Left colon (tissue), 2 donors: ENCODE measurements at regions not wholly inside any gene's neighbourhood (a gene's known extent, or its start where the extent isn't known, plus 50 kb on each side); places are given as distances from the start of the nearest gene placed in this dataset.

Experiments used
- ATAC-seq: fragments of 200-7000 bp; cut with Tn5 transposase; one replicate; pipeline ENCODE4 v1.9.1; 2020; ENCODE audit warnings: mild to moderate bottlenecking, moderate library complexity
- DNase-seq, 2 donors: peaks; one replicate each; pipeline ENCODE4 v3.0.0-alpha.2; 2020
- intact Hi-C, 2 donors: fragments of 100-400 bp; cut with DNase I in 1 of 2; cut with micrococcal nuclease in 1 of 2; formaldehyde crosslinking; loops; one replicate each; pipeline versions ENCODE4 v1.11.2 to v1.14.0; 2022; cut with DNase I, micrococcal nuclease
- donor health status: DM: no; HTN: no; CAD: no.
- donor health status: DM: yes; HTN: yes; CAD: no.

DNA sequence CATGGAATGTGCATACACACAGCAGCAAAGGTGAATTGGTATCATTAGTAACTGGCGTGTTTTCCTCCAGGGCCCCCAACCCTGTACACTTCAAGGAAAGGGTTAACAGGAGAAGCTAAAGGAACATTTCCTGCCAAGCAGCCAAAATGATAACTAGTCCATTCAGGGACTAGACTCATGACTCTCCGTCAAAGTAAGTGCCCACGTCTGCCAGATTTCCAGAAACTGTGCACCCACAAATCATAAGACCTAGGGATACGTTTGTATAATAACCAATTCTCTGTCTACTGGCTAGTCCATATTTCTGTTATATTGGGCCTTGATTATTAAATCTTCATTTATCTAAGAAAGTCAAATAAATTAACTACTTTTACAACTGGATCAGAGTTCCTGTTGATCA is 76.0 kb upstream of the NHSL1 start:
- DNase-seq = no peak
- no peak for ATAC-seq
- intact Hi-C loops = no loop called here

DNA sequence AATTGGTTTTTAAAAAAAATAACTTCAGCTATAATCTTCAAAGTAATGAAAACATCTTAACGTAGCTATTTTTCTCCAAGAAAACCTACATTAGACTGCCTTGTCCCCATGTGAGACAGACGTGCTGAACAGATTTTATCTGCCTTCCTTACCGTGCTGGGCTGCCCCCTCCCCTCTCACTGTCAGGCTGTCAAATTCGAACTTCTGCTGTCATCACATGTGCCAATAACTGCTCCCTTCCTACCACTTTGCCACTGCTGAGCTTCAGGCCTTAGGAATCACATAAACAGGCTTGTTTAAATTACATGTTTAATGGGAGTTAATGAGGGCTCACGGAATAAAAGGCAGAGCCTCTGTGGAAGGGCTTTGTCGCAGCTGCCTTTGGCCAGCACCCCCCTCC is 77.0 kb upstream of the NHSL1 start:
- ATAC-seq (no peak), DNase-seq (no peak)
- intact Hi-C loops = no loop called here

DNA sequence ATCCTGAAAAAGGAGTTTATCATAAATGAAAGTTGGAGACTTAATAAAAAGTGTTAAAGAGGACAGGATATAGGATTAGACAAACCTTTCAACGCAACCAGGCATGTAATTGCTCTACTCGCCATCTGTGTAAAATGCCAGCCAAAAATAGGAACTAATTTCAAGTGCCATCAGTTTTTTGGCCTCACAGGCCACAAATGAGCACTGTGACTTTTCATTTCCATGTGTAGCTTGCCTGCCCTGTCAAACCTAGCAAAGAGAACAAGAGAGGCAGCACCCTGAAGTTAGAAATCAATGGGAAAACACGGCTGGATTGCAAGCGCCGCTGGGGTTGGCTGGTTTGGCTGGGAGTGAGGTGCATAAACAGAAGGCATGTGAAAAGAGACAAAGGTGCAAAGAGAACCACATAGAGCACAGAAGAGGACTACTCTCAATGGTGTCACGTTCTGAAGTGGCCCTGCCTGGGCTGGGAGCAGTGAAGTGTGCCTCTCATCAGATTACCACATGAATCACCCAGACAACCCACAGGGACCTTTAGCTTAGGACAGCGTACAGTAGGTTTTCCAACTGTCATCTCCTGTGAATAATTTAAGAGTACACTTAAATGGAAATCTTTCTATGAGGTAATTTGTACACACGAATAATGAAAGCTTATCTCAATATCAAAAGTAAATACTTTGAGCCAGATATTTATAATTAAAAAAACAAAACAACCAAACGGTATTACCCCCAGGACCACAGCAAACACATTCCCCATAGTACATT is 78.0 kb upstream of the NHSL1 start:
- intact Hi-C loops = no loop called here
- DNase-seq (no peak), ATAC-seq (no peak)

DNA sequence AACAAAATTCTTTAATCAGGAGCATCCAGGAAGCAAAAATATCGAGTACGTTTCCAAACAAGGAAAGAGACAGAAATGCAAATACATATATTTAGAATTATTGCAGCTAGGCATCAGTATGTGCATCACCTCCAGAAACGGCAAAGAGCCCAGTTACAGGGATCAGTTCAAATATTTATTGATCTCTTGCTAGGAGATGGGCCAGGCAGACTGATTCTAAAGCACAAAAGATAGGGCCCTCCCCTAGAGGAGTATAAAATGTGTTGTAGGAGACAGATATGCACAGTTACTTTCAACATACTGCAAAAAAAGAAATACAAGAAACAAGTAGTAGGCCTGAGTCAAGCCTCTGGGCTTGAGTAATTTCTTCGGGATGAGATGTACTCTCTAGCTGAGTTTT is 80.7 kb upstream of the NHSL1 start:
- ATAC-seq = no peak
- intact Hi-C loops = no loop called here
- DNase-seq = no peak

DNA sequence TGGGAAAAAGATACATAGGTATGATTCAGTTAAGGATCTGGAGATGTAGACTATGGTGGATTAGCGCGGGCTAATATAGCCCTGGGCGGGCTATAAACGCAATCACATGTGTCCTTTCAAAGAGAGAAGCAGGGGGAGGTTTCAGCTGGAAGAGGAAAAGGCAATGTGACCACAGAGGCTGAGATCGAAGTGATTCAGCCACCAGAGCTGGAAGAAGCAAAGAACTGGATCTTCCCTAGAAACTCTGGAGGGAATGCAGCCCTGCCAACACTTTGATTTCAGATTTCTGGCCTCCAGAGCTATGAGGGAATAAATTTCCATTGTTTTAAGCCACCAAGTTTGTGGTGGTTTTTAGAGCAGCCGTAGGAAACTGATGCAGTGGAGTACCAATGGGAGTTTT is 81.5 kb upstream of the NHSL1 start:
- no peak for ATAC-seq
- intact Hi-C loops = no loop called here

DNA sequence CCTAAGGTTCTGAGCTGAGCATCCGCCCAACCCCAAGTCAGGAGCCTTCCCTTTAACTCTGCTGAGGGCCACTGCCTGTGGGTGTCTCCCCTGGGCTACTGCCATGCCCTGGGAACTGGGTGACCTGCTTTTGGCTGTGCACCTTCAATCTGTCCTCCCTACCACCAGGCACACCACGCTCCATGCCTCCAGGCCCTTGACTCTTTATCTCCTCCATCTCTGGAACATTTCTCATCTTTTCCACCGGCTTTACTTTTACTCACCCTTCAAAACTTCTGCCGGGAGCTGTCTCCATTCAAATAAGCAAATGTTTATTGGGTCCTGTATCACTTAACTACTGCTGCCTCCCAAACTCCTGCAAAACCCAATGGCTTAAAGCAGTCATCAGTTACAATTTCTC is 83.3 kb upstream of the NHSL1 start:
- DNase-seq (no peak), ATAC-seq (no peak)
- intact Hi-C loops = no loop called here

More for the DNA sequence above, 81.5 kb upstream of the NHSL1 start:
- DNase-seq = no peak

DNA sequence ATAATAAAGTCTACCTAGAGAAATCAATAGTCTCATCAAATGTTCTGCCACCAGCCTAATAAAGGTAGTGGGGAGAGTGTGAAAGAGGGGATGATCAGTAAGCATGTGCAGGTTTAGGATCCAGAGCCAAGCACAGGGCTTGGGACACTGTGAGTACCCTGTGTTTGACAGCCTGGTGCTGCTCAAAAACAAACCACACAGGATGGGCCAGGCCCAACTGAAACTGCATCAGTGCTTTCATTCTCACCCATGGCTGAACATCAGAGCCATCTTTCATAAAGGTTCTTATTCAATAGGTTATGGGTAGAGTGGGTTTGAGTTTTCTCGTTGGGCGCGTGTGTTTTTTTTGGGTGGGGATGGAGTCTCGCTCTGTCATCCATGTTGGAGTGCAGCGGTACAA is 87.3 kb upstream of the NHSL1 start:
- DNase-seq (no peak), ATAC-seq (no peak)
- intact Hi-C loops = no loop called here

DNA sequence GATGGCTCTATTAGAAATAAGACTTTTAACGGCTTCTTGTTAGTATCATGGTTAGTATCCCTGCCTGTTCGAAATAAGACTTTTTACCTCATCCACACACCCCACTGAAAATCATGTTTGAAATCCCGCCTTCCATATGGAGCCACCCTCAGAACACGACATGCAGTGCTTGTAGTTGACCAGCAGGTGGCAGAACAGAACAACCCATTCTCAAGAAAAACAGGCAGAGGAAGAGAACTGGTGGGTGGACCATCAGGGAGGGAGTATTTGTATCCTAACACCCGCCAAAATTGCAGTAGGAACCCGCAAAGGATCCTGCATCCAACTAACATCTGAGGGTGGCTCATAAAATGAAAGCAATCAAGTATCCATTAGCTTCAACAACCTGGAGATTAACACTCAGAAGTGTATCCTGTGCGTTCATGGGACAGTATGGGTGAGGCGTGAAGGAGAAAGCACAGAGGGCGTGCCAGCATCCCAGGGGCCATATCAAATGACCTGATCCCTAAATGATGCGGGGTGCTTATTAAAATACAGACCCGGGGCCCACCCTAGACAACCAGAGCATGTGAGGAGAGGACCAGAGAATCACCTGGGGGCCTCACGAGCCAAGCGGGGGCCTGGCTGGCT is 89.6 kb upstream of the NHSL1 start:
- ATAC-seq = peak; percentile 44
- peak in 1 of 2 donors; percentile 47 for DNase-seq
- intact Hi-C loops = no loop called here

DNA sequence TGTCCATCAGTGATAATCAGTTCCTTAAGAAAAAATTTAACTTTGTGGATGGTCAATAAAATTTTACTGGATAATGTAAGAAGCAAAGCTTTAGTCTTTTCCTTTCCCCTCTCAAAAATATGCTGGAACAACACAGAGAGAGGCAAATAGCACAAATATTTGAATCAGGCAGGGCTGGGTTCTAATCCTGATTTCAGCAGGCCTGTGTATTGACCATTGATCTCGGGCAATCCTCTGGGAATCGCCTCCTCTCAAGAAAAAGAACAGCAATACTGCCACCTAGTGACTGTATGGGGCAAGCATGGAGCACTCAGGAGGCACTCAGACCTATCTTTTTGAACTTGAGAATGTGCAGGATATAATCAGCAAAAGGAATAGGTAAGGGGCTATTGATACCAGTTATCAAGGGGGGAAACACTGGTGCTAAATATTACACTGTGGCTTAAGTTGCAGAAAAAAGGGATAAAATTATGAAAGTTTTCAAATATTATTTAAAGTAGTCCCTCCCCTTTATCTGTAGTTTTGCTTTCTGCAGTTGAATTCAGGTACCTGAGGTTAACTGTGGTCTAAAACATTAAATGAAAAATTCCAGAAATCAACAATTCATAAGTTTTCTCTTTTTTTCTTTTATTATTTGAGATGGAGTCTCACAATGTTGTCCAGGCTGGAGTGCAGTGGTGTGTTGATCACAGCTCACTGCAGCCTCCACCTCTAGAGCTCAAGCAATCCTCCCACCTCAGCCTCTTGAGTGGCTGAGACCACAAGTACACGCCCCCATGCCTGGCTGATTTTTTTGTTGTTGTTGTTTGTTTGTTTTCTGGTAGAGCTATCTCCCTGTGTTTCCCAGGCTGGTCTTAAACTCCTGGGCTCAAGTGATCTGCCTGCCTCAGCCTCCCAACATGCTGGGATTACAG is 91.8 kb upstream of the NHSL1 start:
- intact Hi-C loops = loop anchor here in 1 of 2 donors (10.0 kb wide), 2 partner anchors 174 to 476 kb away; no protein-coding TSS in a partner anchor
- peak; percentile 76 for ATAC-seq
- DNase-seq = peak; percentile 54 to 69

DNA sequence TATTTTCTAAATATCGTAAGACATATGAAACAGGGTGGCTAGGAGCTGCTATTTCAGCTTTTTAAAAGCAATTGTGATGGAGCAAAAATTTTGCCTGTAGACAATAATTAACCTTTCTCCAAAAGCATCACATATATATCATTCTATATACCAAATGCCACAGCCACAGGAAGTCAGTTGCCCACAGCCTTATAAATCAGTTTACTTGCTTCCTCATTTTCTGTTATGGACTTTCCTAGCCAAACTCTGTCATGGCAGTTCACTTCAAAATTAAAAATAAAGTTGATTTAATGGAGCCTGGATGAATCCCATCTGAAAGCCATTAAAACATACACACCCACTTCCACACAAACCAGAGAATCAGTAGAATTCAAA is 93.4 kb upstream of the NHSL1 start:
- DNase-seq = no peak
- no peak for ATAC-seq
- intact Hi-C loops = loop anchor here in 1 of 2 donors (10.0 kb wide), 2 partner anchors 172 to 478 kb away; no protein-coding TSS in a partner anchor

DNA sequence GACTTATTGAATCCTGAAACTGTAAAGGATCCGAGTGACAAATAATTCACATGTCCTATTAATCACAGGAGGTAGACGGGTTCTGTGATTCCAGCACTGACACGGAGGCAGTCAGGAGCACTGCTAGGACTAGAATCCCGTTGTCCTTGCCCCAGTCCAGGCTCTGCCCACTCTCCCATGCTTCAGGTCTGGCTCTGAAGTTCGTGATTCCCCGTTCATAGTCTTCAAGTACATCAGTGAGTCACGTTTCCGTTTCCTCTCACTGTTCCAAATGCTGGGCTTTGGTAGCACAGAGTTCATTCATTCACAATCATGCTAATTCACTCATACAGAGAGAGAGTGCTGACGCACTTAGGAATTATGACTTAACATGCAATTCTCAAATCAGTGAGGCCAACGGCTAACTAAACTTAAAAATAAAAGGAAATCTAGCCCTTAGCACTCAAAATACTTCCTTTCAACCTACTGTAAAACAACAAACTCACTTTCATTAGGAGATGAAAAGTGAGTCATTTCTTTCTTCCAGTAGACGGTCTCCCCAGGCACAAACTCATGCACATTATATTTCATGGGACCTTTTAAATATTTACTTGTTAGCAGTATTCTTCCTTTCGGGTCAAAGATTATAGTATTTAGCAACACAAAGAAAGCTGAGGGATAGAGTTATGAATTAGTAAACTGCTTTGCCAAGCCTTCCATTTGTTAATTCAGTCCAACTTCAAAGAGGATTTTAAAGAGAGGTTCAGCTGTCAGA is 94.0 kb upstream of the NHSL1 start:
- intact Hi-C loops = loop anchor here in 1 of 2 donors (10.0 kb wide), 2 partner anchors 172 to 478 kb away; no protein-coding TSS in a partner anchor
- peak; percentile 85 for ATAC-seq
- peak in 1 of 2 donors; percentile 40 for DNase-seq

DNA sequence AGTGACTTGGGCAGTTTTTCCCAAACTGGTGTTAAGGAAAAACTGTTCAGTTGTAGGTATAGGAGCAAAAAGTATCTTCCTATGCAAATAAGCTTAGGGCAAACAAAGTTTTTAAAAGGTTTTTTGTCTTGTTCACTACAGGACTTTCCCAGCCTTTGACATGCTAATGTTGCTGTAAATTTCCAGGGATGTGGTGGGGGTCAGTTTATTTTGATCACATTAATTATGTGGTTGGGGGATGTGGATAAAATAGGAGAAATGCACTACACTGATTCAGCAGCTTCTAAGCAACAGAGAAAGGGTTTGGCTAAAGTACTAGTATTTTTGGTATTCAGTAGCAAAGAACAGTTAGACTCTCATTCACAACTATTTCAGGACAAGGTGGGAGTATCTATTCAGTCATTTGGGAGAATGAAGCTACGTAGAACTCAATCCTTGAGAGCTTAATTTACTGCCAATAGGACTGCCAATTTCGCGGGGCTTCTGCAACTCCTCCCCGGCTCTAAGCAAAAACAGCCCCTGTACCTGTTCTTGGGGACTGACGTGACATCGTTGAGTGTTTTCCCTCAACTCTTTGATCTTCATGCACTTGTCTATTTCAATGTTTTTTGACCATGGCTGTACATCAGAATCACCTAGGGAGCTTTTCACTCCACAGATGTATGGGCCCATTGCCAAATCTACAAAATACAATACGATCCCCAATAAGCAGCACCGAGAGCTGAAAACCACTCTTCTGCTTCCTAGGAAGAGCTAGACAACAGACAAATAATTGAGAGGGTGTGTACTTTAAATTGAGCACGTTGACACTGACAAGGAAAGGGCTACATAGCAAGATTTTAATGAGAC is 94.8 kb upstream of the NHSL1 start:
- DNase-seq (no peak), ATAC-seq (no peak)
- intact Hi-C loops = loop anchor here in 1 of 2 donors (10.0 kb wide), 2 partner anchors 171 to 479 kb away; no protein-coding TSS in a partner anchor

DNA sequence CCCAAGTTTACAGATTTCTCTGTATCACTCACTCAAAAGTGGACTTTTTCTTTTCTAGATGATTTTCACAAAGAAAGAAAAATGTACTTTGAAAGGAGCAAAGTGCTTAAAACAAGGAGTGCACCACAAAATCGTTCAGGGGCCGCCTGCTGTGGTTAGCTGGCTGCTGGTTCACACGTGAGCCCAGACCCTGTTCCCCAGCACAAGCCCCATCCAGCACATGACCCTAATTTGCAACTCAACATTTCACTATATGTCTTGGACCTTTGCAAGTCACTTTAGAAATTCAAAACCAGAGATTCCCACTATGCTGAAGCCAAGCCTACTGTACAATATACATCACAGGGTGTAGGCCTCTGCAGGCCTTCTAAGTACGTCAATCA is 95.5 kb upstream of the NHSL1 start:
- DNase-seq (no peak), ATAC-seq (no peak)
- intact Hi-C loops = loop anchor here in 1 of 2 donors (5.0 to 10.0 kb wide), 3 partner anchors 167 to 480 kb away; no protein-coding TSS in a partner anchor

DNA sequence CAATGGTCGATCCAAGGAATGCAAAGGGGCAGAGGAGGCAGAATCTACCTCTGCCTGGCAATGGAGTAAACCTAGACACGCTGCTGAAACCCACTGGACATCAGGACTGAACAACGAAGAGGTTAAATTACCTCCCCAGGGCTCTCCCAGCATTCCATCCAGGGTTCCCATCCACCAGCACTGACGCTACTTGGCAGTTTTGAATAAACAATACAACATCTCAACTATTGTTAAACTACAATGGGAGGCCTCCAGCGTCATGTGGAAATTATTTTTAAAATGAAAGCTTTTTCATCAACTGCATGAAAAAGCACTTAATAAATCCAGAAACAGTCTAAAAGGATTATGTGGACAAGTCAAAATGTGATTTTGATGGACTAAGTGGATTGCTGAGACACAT is 96.8 kb upstream of the NHSL1 start:
- DNase-seq (no peak), ATAC-seq (no peak)
- intact Hi-C loops = loop anchor here in 1 of 2 donors (5.0 to 10.0 kb wide), 3 partner anchors 169 to 481 kb away; no protein-coding TSS in a partner anchor

DNA sequence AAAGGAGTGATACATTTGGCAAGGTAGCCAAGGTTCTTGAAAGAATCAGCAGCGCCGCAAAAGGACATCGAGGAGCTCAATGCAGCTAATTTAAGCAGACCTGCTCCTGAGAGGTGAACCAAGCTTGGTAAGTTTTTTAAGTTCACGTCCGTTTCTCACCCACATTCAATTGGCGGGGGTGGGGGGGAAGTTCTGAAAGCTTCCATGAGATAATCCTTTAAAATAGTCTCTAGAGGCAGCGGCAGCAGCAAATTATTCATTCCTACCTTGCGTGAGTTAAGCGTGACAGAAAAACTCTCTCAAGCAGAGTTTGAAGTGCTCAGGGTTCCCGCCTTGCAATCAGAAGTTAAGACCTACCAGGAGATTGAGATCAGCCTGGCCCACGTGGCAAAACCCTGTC is 97.3 kb upstream of the NHSL1 start:
- DNase-seq (no peak), ATAC-seq (no peak)
- intact Hi-C loops = loop anchor here in 1 of 2 donors (5.0 to 10.0 kb wide), 3 partner anchors 168 to 482 kb away; no protein-coding TSS in a partner anchor

DNA sequence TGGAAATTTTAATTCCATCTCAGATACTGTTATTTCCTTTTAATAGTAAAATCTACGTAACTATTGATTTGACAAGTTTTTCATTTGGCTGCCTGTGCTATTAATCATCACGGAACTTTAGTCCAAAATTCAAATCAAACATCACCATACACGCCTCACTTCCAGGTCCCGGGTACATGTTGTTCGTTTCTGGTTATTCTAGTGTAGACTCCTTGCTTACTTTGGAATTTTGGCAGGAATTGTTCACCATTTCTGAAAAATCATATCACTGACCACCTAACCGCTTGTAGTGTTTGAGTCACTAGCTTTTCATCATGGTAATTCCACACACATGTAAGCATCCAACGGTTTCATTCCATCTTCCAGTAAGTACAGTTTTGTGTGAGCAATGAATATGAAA is 98.0 kb upstream of the NHSL1 start:
- intact Hi-C loops = loop anchor here in 1 of 2 donors (5.0 to 10.0 kb wide), 3 partner anchors 167 to 483 kb away; no protein-coding TSS in a partner anchor
- no peak for ATAC-seq

DNA sequence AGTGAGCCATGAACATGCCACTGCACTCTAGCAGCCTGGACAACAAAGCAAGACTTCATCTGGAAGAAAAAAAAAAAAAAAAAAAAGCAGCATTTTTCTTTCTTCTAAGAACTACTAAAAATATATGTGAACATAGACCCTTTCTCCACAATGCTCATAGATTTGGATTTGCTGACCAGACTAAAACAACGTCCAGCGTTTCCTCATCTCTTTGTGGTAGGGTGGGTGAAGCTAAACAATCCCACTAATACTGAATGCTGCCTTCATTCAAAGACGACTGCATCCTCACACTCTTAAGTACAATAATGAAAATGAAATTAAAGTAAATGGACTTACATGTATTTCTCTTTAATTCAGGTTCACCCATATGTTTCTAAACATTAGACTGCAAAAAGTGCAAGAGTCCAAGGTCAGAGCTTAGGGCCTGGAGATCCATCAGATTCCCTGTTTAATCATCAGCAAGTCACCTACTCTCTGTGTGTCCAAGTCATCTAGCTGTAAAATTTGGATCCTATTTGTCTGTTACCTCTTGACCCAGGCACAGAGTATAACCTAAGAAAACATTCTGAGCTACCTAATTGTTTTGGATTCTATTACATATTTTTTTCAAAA is 99.4 kb upstream of the NHSL1 start:
- DNase-seq (no peak), ATAC-seq (no peak)
- intact Hi-C loops = loop anchor here in 1 of 2 donors (5.0 to 10.0 kb wide), 3 partner anchors 166 to 484 kb away; no protein-coding TSS in a partner anchor

More for the DNA sequence above, 98.0 kb upstream of the NHSL1 start:
- DNase-seq = no peak
